HG03432 (cell line): ENCODE measurements at regions not wholly inside any gene's neighbourhood (a gene's known extent, or its start where the extent isn't known, plus 50 kb on each side); places are given as distances from the start of the nearest gene placed in this dataset.
"Not testable (repeated sequence)": the region's sequence is repeated elsewhere in the genome, so short reads cannot be mapped to it uniquely, and the experiment has no call there.

Source experiments
- ATAC-seq: cut with Tn5 transposase; IDR thresholded peaks from one replicate; pipeline ENCODE4 v1.9.1; 2021; ENCODE audit warnings: mild to moderate bottlenecking, moderate library complexity; ENCODE audit not compliant: unreplicated experiment

- not testable (repeated sequence) for ATAC-seq
Observed at GRCh38 chr2:87343347-87343746, 321.7 kb upstream of the PLGLB1 start.

- ATAC-seq, result not testable (repeated sequence)
Observed at GRCh38 chr2:87345283-87345682, 323.6 kb upstream of the PLGLB1 start.

GRCh38 chr2:87348556-87348955 lies 326.9 kb upstream of the PLGLB1 start:
- ATAC-seq, result not testable (repeated sequence)

- not testable (repeated sequence) for ATAC-seq
Observed at GRCh38 chr2:87349006-87349405, 327.4 kb upstream of the PLGLB1 start.

GRCh38 chr2:87352178-87352934 lies 330.7 kb upstream of the PLGLB1 start:
- not testable (repeated sequence) for ATAC-seq

GRCh38 chr2:87353408-87353807 lies 331.8 kb upstream of the PLGLB1 start:
- ATAC-seq, result not testable (repeated sequence)

GRCh38 chr2:87354102-87354501 lies 332.5 kb upstream of the PLGLB1 start:
- not testable (repeated sequence) for ATAC-seq

GRCh38 chr2:87360250-87360649 lies 338.6 kb upstream of the PLGLB1 start:
- not testable (repeated sequence) for ATAC-seq

- not testable (repeated sequence) for ATAC-seq
Observed at GRCh38 chr2:87360927-87361326, 339.3 kb upstream of the PLGLB1 start.

GRCh38 chr2:87361805-87362204 lies 340.2 kb upstream of the PLGLB1 start:
- ATAC-seq, result not testable (repeated sequence)

- not testable (repeated sequence) for ATAC-seq
Observed at GRCh38 chr2:87364379-87364778, 342.7 kb upstream of the PLGLB1 start.

- not testable (repeated sequence) for ATAC-seq
Observed at GRCh38 chr2:87365038-87365437, 343.4 kb upstream of the PLGLB1 start.

GRCh38 chr2:87386063-87386560 lies 361.8 kb upstream of the PLGLB2 start:
- not testable (repeated sequence) for ATAC-seq

GRCh38 chr2:87395784-87396183 lies 352.1 kb upstream of the PLGLB2 start:
- not testable (repeated sequence) for ATAC-seq

- ATAC-seq, result not testable (repeated sequence)
Observed at GRCh38 chr2:87396551-87397265, 351.2 kb upstream of the PLGLB2 start.

- not testable (repeated sequence) for ATAC-seq
Observed at GRCh38 chr2:87397276-87398065, 350.4 kb upstream of the PLGLB2 start.

GRCh38 chr2:87398567-87399305 lies 349.2 kb upstream of the PLGLB2 start:
- ATAC-seq, result not testable (repeated sequence)

GRCh38 chr2:87401726-87402345 lies 346.1 kb upstream of the PLGLB2 start:
- no peak for ATAC-seq

- ATAC-seq, result no peak
Observed at GRCh38 chr2:87403893-87404175, 344.1 kb upstream of the PLGLB2 start.
